Fibroblast of pulmonary artery (primary cell): ENCODE measurements at regions not wholly inside any gene's neighbourhood (a gene's known extent, or its start where the extent isn't known, plus 50 kb on each side); places are given as distances from the start of the nearest gene placed in this dataset.

Source experiments
- DNase-seq: peaks from one replicate; pipeline ENCODE4 v3.0.0-alpha.2; 2010; ENCODE audit warnings: low read depth
- H3K4me3 ChIP-seq: replicated peaks from 2 replicates; pipeline ENCODE4 v1.5.1; 2011; ENCODE audit warnings: low read depth, mild to moderate bottlenecking, control low read depth, low read length, moderate library complexity
- CTCF ChIP-seq: IDR thresholded peaks from 2 replicates; pipeline ENCODE4 v1.5.1; 2011; ENCODE audit warnings: mild to moderate bottlenecking, control low read depth, low read length, inconsistent platforms; ENCODE audit errors: missing control alignments

GRCh38 chr2:176774766-176775451 is 437.7 kb upstream of the HNRNPA3 start:
- DNase-seq = no peak
- TF ChIP-seq CTCF = no peak
- no peak overlapping the region for H3K4me3 ChIP-seq

- no peak for TF ChIP-seq CTCF
- no peak for DNase-seq
- H3K4me3 ChIP-seq = no peak overlapping the region
These were observed 435.3 kb upstream of the HNRNPA3 start for GRCh38 chr2:176777262-176777661.

- no peak for DNase-seq
- no peak overlapping the region for H3K4me3 ChIP-seq
- no peak for TF ChIP-seq CTCF
These were observed 432.7 kb upstream of the HNRNPA3 start for GRCh38 chr2:176779917-176780316.

GRCh38 chr2:176780348-176780747 is 432.2 kb upstream of the HNRNPA3 start:
- H3K4me3 ChIP-seq = no peak overlapping the region
- no peak for DNase-seq
- TF ChIP-seq CTCF = no peak

GRCh38 chr2:176781570-176782217 is 430.9 kb upstream of the HNRNPA3 start:
- DNase-seq = no peak

GRCh38 chr2:176784633-176785200 is 427.9 kb upstream of the HNRNPA3 start:
- DNase-seq = no peak
- no peak overlapping the region for H3K4me3 ChIP-seq
- no peak for TF ChIP-seq CTCF

More at GRCh38 chr2:176781570-176782217, 430.9 kb upstream of the HNRNPA3 start:
- H3K4me3 ChIP-seq = no peak overlapping the region
- no peak for TF ChIP-seq CTCF
